HG02852 (cell line): ENCODE measurements at regions not wholly inside any gene's neighbourhood (a gene's known extent, or its start where the extent isn't known, plus 50 kb on each side); places are given as distances from the start of the nearest gene placed in this dataset.

ENCODE experiments used
- ATAC-seq: cut with Tn5 transposase; IDR thresholded peaks from one replicate; pipeline ENCODE4 v1.9.1; 2021; ENCODE audit warnings: mild to moderate bottlenecking, moderate library complexity; ENCODE audit not compliant: unreplicated experiment

DNA sequence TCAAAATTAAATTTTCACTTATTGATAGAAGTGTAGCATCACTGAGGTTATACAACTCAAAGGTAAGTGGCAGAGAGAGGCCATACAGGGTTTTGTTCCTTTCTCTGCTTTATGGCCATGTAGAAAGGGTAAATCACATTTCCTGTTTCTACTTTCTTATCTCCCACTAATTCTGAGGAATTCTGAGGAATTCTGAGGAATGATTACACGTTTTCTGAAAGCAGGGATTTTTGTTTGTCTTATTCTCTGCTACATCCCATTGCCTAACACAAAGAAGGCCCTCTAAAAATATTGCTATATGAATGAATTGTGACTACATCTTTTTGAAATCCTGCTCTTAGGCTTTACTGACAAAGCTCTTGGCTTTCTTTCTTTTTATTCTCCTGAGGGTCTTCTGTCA lies 516.9 kb upstream of the ZNF608 start:
- ATAC-seq: no peak

DNA sequence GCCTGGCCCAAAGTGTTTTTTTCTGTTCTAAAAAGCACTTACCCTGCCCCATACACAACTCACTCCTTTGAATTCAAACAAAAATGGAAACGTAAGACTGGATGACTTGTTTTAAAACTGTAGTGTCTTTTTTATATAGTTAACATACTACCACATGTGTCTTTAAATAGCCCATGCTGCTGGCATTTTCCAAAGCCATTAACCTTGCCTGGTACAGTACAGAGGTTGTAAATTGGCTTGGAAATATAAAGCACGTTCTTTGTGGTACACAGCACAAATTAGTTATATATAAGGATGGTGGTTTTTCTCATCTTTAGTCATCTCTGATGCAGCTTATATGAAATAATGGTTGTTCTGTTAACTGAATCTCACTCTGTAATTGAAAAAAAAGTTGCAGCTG lies 519.7 kb upstream of the ZNF608 start:
- ATAC-seq: no peak

DNA sequence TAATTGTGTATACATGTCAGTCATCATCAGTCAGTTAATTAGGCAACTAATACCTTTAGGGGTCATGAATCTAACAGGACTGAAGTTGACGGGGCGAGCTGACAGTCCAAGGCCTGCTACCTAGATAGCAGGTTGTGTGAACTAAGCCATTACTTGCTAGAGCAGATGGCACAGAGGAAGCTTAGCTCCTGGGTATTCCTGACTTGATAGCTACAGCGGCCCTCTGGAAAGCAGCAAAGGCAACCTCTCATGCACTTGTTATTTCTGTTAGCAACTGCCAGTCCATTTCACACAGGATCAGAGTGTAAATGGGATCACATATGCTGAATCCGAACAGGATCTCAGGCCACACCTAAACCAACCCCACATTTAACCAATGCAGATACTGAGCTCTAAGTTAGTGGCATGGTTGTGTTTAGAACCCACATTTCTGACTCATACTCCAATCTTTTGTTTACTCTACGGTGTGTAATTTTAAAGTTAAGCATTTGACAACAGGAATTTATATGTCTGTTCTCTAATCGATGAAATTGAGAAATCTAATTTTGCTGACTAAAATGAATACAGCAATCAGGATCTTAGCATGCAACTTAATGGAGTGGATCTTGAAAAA lies 521.3 kb upstream of the ZNF608 start:
- ATAC-seq: no peak

DNA sequence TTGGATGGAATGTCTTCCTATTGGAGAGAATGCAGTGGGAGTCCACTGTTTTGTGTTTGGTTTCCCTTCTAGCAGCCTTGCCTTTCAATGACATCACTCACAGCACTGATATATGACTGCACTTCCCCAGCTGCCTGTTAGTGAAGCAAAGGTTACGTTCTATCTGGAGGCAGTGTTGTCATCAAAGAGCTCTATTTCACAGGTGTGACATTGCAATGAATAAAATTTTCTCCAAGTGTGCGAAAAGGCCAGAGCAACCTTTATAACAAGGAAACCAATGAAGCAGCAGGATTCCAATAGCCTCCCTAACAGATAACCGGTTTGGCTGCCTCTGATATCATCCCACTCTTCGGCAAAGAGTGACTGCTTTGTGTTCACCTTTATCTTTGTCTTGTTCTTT lies 523.5 kb upstream of the ZNF608 start:
- no peak for ATAC-seq

DNA sequence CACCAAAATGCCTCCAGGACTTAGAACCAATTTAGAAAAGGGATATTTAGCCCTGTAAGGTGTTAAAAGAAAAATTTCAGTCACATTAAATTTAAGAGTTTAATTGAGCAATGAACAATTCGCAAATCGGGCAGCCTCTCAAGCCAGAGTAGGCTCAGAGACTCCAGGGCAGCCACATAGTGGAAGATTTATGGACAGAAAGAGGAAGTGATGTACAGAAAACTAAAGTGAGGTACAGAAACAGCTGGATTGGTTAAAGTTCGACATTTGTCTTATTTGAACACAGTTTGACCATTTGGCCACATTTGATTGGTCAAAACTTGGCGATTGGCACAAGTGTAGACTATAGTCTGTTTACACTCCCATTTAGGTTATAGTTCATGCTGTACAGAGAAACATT lies 525.9 kb upstream of the ZNF608 start:
- ATAC-seq: no peak

DNA sequence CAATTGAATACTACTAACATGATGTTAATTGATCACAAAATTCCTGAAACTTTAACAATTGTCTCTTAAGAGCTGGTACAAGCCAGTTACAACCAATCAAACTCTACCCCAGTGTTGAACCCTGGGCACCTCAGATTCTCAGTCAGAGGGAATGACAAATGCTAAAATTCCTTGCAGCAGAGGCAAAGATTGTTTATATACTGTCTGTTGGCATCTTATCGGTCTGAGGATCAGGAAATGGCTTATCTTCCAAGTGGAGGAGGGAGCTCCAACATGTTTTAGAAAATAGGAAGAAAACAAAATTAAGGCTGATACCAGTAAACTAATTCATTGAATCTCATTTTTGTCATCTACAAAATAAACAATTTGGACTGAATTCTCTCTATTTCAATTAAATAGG lies 527.8 kb upstream of the ZNF608 start:
- no peak for ATAC-seq

DNA sequence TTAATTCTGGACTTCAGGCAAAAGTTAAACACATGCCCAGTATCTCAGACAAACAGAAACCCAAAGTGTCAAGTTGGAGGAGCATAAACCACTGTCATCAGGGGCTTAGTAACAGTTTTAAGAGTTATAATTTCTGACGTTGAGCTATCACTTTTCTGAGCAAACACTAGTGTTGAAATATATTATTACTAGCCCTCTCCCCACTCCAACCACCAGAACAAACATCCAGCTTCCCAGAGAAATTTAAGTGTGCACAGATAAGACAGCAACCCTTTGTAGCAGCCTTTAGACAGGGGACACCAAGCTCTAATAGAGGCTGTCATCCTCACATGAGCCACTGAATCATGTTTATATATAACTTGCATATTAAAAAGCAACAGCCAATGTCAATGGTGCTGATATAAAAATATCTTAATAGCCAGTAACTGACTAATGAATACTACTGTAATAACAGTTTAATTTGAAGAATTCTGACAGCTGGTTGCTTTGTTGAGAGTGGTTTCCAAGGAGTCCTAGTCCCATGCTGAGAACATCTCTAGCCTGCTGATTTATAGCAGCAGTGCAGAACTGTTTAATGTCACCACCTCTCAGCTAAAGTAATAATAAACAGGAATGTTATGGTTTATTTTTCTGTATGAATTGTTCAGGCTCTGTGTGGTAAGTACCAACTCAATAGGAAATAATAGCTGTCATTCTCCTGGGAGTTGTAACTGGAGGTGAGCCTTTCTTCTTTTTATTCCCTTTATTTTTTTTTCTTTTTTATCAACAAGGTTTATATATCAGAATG lies 528.7 kb upstream of the ZNF608 start:
- no peak for ATAC-seq

DNA sequence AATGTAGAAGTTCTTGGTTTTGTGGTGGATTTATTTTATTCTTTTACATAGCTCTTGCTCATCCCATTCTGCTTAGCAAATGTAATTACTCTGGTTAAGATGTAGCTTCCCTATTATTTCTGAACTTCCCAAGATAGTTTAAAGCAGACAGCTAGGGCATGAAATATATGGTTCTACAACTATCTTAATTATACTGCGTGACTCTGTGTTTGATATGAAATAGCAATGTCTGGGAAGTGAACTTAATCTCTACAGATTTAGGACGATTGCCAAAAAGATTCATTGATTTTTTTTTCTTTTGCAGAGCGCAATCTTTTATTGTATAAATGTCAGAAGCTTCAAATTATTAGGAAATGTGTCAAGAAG lies 529.3 kb upstream of the ZNF608 start:
- no peak for ATAC-seq

DNA sequence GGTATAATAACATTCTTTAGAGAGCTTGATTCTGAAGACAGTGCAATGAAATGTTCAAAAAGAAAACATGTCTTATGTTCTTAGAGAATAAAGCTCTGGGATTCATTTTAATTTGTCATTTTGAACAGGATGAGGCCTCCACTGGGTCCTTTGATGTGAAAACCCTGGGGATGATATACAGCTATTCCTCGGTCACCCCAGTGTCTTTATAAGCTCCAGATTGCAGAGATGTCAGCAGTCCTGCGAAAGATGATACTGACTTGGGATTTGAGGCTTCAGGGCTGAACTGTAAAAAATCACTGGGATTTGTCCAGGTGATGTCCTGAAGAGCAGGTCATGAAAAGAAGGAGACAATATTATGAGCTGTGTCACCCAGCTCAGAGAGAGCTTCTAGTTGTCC lies 529.7 kb upstream of the ZNF608 start:
- no peak for ATAC-seq

DNA sequence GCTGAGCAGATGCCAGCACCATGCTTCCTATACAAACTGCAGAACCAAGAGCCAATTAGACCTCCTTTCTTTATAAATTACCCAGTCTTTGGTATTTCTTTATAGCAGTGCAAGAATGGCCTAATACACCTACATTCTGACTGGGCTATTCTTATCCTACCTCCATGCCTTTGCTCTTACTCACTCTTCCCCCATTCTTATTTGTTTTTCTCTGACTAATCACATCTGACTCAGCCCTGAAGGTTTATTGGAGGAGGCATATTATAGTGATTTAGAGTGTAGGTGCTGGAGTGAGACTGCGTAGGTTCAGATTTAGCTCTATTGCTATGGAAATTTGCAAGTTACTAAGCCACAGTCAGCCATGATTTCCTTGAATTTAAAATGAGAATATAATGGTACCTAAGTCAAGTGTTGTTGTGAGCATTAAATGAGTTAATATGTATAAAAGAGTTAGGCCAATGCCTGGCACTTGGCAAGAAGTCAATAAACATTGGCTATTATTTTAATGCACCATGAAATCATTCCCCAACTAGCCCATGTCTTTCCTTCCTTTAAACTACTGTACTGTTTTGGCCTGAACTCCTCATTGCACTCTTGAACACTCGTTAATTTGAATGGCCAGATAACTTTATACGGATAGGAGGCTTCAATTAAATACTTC lies 531.2 kb upstream of the ZNF608 start:
- ATAC-seq: no peak

DNA sequence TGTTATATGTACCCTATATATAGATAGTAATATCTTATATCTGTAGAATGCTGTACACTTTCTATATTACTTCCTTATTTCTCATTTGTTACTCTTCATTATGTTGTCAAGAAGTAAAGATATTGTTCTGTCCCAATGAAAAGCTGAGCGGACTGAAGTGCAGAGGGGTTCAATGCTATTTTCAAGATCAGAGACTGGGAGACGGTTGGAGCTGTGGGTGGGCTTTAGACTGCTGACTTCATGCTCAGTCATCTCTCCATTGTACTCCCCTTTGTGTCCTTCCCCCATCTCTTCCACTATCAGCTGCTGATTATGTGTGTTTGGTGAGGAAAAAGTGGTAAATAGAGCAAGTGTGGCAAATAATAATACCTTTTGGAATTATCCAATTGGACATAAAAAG lies 532.3 kb upstream of the ZNF608 start:
- ATAC-seq: no peak

DNA sequence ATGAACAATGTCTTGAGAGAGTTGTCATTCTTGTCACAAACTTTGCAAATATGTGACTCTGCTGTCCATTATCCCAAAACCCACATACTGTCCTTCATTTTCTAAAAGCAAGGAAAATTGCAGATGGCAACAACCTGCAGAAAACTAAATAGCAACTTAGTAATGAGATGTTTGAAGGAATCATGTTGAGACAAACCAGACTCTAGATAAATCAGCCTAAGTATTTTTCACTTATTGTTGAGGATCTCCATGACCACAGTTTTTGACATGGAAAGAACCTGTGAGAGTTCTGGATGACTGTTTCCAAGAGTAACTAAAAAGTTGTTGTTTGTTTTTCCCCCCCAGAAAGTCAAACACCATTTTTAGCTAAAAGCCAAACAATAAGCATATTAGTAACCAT lies 535.2 kb upstream of the ZNF608 start:
- ATAC-seq: no peak

DNA sequence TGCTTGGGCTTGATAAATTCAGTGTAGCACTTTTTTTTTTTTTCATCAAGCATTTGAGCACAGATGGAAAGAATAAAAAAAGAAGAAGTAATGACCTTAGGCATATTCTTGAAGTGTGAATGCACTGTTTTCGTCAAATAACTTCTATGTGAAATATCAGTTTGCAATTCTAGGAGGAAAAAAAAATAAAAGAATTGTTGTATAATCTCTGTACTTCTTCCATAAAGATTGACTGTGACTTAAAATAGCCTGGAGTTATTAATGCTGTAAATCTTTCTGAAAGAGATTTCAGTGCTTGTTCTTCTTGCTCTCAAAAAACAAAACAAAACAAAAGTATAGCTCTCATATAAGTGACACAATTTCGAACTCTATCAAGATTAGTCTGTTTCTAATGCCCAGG lies 536.9 kb upstream of the ZNF608 start:
- ATAC-seq: no peak

DNA sequence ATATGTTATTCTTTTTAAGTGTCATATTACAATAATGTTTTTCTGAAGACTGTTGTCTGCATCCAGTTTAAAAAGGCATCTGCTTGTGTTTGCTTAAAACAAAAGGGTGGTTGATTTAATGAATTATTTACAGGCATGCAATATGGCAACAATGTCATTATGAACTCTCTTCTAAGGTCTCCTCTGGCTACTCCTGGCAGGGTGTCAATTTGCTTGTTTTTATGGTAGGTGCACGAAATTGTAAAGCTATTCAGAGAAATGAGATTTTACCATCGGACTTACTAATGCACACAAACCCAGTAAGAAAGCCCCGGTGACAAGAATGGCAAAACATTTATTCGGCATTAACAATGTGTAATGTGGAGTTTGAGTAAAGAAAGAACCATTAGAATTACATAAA lies 539.8 kb upstream of the ZNF608 start:
- no peak for ATAC-seq

DNA sequence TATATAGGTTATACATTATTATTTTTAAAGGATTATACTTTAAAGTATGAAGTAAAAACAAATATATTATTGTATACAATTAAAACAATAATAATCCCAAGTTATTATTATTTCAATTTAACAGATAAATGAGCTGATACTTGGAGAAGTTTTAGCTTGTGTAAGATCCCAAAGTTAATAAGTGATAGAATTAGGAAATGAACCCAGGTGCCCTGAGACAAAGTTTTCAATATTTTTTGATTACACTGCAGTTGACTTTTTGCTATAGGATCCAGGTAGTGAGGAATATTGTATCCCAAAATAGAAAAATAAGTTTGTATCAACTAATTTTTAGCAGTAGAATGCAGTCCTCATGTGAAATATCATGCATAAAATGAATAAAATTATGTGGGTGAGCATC lies 543.2 kb upstream of the ZNF608 start:
- ATAC-seq: no peak

DNA sequence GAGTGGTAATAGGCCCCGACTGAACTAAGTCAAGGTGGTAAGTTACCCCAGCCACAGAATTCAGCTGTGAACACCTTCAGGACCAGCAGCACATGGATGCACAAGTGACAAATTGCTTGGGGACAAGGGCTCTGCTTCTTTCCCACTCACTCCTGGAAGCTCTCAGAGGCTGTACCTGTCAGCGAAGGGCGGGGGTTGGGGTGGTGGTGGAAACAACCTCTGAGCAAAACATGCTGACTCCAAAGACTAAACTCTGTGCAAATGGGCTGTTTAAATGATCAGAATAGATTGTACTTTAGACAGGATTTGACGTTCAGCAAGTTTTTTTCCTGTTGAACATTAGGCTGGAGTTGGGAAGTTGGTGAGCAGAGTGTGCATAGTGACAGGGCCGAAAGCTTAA lies 544.5 kb upstream of the ZNF608 start:
- no peak for ATAC-seq

DNA sequence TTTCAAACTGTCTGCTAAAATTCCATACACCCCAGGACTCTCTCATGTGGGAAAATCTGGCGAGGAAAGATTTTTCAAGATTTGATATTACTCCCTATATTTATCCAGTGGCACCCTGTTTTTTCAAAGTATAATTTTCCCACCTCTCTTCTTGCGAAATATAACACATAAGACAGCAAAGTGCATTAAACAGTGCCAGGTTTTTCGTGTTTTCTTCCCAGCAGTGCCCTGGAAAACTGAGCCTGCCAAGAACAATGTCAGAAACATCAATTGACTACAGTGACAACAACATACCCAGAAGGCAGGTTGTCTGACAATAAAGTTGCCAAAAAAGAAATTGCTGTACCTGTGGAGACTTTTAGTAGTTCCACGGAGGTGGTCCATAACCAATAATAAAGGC lies 545.0 kb upstream of the ZNF608 start:
- ATAC-seq: no peak

DNA sequence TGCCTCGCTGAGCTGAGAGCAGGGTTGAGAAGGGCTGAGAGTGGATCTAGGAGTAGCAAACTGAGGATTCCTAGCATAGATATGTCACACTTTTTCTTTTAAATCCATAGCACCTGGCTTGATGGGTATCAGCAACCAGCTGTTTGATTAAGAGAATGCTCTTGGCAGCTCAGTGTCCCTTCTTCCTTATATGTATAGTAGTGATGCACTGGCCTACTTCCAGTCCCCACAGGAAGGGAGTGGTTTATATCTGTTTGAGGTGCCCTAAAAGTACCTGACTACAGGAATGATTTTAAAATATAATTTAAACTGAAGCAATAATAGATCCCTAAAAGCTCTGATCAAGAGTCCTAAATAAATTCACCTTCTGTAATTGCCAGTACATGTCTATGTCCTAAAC lies 546.8 kb upstream of the ZNF608 start:
- no peak for ATAC-seq

DNA sequence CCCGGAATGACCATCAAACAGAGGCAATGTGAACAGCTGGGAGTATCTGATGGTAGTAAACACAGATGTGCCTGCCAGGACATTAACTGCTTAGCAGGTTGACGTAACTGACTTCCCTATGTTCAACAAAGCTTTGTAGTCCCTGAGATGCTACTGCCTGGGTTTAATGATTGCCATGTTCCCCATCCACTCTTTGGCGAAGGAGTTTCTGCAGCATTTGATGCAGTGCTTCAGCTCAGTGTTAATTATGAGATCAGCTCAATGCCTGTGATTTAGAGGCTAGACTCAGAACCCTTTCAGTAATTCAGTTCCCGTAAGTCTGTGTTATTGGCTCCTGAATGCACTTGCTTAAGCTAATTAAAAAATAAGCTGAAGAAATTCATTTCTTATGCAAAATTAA lies 547.3 kb upstream of the ZNF608 start:
- ATAC-seq: no peak

DNA sequence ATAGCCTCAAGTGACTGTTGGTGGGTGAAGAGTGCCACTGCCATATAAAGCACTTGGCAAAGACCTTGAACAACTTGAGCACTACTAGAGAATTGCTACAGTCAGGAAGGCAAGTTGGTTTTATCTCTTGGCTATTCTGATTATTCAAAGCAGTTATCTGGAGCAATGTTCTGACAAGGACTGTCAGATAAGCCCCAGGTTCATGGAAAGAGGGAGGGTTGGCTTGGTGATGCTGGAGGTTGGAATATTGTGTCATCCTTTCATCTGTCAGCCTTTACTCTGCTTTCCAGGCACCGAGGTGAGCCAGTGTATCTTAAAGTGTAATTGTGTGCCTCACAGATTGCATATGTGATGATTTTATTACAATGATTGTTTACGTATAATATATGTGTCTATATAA lies 548.4 kb upstream of the ZNF608 start:
- ATAC-seq: no peak

DNA sequence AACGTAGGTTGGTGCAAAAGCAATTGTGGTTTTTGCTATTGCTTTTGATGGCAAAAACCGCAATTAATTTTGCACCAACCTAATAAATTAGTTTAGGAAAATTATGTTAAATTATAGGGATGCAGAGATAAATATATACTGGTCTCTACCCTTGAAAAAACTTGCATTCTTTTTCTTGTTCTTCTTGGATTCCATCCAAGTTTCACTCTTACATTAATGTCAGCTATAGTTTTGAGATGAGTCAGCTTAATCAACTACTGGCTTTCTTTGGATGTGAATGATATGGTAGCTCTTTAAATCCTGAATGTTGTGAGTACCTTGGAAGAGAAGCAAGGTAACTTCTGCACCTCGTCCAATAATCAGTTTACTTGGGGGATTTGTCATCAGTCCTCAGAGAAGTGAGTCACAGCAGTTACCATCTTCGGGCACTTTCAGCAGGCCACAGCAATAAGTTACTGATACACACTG lies 549.0 kb upstream of the ZNF608 start:
- ATAC-seq: no peak

DNA sequence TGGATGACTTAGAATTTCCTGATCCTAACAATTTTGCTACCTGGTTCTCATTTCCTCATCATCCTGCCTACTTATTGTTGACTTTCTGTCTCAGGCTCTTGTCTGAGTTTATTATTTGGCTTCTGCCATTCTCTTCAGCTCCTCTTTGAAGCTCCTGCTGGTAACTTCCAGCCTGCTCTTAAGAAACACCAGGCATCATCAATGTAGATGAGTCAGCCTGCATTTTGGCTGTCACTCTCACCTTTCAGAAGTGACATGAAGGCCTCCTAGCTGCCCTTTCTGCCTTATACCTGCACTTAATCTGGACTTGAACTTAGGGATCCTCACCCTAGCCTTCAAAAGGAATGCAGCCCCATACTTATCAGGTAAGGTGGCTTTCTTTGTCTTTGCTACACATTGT lies 551.8 kb upstream of the ZNF608 start:
- no peak for ATAC-seq
